ENCODE measurements at regions not wholly inside any gene's neighbourhood (a gene's known extent, or its start where the extent isn't known, plus 50 kb on each side); places are given as distances from the start of the nearest gene placed in this dataset.

DNA sequence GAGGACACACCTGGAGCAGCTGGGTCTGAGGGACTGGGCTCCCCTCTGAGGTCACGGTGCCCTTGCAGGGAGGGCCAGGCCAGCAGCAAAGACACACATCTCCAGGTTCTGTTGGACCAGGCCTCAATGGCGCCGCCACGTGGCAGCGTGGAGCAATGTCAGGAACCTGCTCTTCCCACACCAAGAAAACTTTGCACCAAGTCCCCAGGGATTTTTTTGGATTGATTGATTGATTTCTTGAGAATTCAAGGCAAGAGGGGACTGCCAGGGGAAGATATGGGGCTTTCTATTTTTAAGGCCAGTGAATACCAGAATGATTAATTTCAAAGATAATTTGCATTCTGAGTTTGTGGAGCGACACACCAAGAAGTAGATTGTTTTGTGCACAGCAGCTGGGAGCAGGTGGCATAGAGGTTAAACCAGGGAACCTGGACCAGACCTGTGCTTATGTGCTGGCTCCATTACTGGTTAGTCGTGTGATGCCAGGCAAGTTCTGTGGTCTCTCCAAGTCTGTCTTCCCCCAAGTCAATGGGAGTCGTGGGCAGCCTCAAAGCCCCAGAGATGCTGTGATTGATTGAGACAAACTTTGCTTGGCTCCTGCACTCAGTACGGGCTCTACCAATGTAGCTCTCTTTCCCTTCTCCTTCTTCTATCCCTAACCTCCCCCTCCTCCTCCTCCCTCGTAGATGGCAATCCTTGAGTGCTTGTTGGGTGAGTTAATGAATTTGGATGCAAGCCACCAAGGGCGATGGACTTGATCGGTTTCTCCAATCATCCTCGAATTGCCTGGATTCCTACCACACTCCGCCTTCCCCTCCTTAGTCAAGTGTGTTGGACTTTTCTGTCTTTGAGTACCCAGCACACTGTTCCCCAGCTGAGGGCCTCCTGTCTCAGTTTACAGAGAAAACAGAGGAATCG lies 96.2 kb upstream of the TRPM1 start:
- TF ChIP-seq, protein P1, sequence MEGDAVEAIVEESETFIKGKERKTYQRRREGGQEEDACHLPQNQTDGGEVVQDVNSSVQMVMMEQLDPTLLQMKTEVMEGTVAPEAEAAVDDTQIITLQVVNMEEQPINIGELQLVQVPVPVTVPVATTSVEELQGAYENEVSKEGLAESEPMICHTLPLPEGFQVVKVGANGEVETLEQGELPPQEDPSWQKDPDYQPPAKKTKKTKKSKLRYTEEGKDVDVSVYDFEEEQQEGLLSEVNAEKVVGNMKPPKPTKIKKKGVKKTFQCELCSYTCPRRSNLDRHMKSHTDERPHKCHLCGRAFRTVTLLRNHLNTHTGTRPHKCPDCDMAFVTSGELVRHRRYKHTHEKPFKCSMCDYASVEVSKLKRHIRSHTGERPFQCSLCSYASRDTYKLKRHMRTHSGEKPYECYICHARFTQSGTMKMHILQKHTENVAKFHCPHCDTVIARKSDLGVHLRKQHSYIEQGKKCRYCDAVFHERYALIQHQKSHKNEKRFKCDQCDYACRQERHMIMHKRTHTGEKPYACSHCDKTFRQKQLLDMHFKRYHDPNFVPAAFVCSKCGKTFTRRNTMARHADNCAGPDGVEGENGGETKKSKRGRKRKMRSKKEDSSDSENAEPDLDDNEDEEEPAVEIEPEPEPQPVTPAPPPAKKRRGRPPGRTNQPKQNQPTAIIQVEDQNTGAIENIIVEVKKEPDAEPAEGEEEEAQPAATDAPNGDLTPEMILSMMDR (IDR thresholded peaks at IDR 0.05): peak; percentile 54 to 77 (median 64)
- no peak for TF ChIP-seq POLR2A (IDR thresholded peaks at IDR 0.05)

All from right lobe of liver (tissue), 4 donors.